Left cardiac atrium (tissue), 4 donors: ENCODE measurements at regions not wholly inside any gene's neighbourhood (a gene's known extent, or its start where the extent isn't known, plus 50 kb on each side); places are given as distances from the start of the nearest gene placed in this dataset.
"Not testable (repeated sequence)": the region's sequence is repeated elsewhere in the genome, so short reads cannot be mapped to it uniquely, and the experiment has no call there.

Source experiments
- ATAC-seq, 2 donors: fragments of 200-7000 bp; cut with Tn5 transposase; one replicate each; pipeline ENCODE4 v1.9.1; 2020; ENCODE audit warnings: mild to moderate bottlenecking in 2 of 2, moderate library complexity in 2 of 2
- DNase-seq: peaks from one replicate; pipeline ENCODE4 v3.0.0-alpha.2; 2020
- intact Hi-C, 2 donors: fragments of 100-400 bp; cut with DNase I; formaldehyde crosslinking; loops; one replicate each; pipeline versions ENCODE4 v1.14.1 to v1.15.1; 2022 to 2023
- donor health status: DM: no; HTN: yes; CAD: no.
- donor health status: DM: no; HTN: yes; CAD: no; lungs with severe emphysema.
- donor health status: DM: yes; HTN: yes; CAD: no.
- donor health status: Dilated cardiomyopathy.

DNA sequence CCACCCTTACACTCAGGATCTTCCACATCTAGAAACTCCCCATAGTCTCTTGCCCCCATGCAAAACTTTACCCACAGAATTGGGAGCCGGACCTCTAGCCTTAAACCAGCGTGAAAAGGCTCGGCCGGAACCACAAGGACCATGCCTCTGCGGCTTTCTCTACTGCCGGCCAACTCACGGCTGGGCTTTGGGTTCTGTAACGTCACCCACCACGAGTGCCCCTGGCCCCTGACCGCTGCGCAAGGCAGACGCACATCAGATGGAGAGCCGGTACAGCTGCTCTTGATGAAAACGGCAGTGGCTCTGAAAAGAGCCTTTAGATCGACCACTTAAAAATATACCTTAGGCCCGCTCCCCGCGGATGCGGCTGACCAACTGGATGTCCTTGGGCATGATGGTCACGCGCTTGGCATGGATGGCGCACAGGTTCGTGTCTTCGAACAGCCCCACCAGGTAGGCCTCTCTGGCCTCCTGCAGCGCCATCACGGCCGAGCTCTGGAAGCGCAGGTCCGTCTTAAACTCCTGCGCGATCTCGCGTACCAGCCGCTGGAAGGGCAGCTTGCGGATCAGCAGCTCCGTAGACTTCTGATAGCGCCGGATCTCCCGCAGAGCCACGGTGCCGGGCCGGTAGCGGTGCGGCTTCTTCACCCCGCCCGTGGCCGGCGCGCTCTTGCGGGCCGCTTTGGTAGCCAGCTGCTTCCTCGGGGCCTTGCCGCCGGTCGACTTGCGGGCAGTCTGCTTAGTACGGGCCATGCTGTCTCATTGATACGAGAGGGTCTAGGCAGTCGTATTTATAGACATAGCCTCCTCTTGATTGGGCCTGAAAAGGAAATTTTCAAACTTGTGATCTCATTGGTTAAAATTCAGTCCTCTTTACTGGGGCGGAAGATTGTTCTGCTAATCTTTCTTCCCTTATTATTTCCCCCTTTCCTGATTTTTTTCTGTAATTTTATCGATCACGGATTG is 66.3 kb downstream of the FAM72C start:
- DNase-seq (peak; percentile 31), ATAC-seq (peak; percentile 63 to 68)
- intact Hi-C loops = not testable (repeated sequence)

DNA sequence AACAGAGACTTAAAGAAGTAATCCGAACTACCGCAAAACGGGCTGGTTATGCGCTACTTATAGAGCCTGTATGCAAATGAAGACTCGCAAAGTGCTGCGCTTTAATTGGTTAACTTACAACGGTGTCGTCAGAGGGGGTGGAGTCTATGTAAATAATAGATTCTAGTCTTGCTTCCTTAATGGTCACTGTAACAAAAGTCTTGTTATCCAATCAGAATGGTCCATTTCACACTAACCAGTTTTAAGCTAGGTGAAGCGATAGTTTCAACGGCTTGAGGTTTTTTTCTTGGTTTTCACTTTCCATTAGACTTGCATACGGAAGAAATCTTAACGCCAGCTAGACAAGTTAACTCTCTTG is 67.2 kb downstream of the FAM72C start:
- intact Hi-C loops, DNase-seq: not testable (repeated sequence)

DNA sequence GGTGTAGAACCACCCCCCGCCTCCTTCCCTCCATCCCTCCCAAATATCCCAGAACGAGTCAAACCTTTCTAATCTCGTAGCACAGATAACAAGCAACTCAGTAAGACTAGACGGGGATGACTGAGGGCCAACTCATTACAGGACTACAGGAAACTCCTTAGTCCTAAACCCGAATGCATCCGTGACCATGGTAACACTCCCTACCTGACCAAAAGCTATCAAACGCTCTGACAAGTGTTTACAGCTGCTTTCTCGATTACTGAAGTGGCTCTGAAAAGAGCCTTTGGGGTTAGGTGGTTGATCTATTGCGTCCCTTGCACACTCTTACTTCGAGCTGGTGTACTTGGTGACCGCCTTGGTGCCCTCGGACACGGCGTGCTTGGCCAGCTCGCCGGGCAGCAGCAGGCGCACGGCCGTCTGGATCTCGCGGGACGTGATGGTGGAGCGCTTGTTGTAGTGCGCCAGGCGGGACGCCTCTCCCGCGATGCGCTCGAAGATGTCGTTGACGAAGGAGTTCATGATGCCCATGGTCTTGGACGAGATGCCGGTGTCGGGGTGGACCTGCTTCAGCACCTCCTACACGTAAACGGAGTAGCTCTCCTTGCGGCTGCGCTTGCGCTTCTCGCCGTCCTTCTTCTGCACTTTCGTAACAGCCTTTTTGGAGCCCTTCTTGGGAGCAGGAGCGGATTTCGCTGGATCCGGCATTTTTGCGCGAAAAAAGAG is 67.7 kb downstream of the FAM72C start:
- DNase-seq (peak; percentile 34), ATAC-seq (peak; percentile 28 to 60)
- intact Hi-C loops = not testable (repeated sequence)

More for the DNA sequence above, 67.2 kb downstream of the FAM72C start:
- peak; percentile 96 to 97 for ATAC-seq

DNA sequence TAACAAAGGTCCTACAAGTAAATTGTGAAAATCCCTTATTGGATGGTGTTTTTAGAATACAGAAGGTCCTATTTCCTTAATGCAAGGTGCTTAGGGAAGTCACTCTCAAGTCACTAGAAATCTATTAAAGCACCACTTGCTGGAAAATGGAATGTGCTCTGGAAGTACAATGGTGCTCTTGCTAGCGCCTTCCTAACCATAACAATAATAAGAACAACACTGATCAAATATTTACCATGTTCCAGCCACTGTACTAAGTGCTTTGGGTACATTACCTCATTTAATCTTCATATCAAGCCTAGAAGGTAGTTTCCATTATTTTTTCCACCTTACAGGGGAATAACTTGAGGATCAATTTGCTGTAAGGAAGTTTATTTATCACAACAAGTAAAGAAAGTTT is 75.4 kb downstream of the FAM72C start:
- intact Hi-C loops, ATAC-seq, DNase-seq: not testable (repeated sequence)

DNA sequence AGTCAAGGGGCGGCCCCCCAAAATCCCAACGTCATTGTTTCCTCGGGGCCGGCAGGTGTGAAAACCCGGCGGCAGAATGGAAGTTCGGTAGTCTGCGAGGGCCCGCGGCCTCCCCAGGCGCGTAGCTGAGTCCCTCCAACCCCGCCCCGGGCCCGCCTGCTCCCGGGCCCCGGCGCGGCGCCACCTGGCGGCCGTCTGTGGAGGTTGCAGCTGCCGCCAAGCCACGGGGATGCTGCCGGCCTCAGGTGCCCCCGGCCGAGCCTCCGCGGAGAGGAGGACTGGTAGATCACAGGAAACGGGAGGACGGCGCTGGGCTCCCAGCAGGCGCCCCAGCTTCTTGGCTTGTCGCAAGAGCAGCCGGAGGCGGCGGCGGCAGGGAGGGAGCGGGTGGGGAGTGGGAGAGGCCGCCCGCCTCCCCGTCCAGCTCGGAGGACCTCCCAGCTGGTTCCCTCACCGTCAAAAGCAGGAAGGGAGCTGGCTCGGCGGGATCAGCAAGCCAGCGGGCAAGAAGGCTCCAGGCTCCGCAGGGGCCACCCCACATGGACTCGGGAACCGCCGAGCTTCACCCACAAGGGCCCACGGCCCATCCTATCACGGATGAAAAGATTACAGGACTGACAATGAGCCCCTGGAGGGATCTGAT is 86.7 kb downstream of the FAM72C start:
- DNase-seq = peak; percentile 55
- peak; percentile 95 for ATAC-seq
- intact Hi-C loops = not testable (repeated sequence)

DNA sequence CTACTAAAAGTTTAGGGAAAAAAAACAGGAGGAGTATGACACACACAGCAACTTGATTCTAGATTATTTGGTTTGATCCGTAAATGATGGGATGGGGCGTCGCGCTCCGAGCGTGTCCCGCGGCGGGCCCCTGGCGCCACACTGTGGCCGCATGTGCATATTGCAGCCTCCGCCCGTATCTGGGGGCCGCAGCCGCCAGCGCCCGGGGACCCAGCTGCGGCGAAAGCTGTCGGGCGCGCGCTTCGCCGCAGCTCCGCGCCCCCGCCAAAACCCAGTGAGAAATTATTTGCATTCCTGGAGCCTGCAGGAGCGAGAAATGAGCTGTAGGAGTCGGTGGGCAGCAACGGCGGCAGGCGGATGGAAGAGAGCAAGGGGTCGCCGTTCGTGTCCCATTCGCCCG is 87.3 kb downstream of the FAM72C start:
- ATAC-seq (peak; percentile 86 to 90), DNase-seq (peak; percentile 29)
- intact Hi-C loops = not testable (repeated sequence)

DNA sequence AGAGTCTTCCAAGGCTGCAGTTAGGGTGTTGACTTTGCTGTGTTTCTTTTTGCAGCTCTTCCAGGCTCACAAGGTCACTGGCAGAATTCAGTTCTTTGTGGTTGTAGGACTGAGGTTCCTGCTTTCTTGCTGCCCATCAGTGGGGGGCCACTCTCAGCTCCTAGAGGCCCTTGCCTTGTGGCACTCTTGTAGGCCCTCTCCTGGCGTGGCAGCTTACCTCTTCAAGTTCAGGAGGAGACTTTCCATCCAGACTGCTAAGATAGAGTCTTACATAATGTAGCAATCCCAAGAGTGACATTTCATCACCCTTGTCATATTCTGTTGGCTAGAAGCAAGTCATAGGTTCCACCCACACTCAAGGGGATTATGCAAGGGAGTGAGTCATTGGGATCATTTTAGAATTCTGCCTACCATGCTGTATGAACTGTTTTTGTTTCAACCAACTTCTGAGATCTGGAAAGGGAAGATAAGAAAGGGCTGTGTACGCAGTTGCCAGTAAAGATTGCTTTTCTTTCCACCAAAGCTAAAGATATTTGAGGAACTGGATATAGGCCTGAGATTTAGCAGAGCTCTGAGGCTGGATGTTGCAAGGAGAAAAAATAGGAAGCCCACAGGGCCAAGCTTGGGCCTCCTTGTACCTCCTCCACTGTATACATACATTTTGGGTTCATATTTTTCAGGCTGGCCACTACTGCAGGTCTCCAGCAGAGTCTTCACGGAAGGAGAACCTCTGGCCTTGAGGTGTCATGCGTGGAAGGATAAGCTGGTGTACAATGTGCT is 91.8 kb downstream of the FAM72C start:
- DNase-seq (peak; percentile 17), ATAC-seq (peak; percentile 70 to 89)
- intact Hi-C loops = not testable (repeated sequence)

DNA sequence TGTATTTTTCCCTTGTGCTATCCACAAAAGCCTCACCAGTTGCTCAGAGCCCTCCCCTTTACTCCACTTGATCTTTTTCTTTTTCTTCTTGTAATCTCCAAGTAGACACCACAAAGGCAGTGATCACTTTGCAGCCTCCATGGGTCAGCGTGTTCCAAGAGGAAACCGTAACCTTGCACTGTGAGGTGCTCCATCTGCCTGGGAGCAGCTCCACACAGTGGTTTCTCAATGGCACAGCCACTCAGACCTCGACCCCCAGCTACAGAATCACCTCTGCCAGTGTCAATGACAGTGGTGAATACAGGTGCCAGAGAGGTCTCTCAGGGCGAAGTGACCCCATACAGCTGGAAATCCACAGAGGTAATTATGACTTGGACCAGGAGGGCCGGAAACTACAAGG is 95.8 kb downstream of the FAM72C start:
- ATAC-seq, intact Hi-C loops, DNase-seq: not testable (repeated sequence)

DNA sequence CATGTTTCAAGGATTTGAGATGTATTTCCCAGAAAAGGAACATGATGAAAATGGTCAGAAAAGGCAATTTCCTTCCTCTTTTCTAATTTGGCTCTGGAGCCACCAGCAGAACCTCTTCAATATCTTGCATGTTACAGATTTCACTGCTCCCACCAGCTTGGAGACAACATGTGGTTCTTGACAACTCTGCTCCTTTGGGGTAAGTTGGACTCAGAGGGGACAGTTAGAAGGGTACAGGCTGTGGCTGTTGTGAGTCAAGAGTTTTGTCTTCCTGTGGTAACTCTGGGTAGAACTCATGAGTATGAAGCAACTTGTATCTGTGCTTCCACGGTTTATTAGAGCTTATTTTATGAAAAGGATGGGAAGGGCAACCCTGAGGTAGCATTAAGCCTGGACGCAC is 97.2 kb downstream of the FAM72C start:
- DNase-seq, intact Hi-C loops, ATAC-seq: not testable (repeated sequence)

DNA sequence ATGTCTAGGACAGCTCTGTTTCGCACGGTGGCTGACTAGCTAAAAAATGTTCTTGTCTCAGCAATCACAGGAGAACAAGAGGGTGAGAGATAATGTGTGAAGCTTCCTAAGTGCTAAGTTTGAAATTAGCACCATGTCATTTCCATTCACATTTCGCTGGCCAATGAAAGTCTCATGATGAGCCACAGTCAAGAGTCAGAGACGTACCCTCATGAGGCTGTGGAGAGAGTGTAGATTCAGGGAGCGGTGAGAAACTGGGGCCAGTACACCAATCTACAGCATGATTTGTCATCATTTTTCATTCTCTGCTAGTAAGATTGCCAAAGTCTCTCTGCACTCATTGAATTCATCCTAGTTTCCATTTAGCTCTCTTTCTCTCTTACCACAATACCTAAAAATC is 98.1 kb downstream of the FAM72C start:
- DNase-seq, intact Hi-C loops, ATAC-seq: not testable (repeated sequence)

DNA sequence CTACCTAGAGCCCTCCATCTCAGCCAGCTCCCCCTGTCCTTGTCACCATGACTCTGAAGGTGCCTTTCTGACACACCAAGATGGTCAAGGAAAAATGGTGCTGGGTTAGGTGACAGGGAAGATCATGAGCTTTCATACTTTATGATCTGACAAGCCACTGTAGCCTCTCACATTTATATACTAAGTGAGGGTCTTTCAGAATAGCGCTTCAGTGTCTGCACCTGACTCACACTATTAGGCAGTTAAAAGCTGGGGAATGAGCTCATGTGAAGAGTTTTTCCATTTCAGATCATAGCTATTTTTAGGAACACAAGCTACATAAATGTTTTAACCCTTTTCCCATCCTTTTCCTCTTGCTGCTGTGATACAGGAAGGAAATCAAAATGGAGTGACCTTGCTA is 101.4 kb downstream of the FAM72C start:
- intact Hi-C loops = not testable (repeated sequence)

DNA sequence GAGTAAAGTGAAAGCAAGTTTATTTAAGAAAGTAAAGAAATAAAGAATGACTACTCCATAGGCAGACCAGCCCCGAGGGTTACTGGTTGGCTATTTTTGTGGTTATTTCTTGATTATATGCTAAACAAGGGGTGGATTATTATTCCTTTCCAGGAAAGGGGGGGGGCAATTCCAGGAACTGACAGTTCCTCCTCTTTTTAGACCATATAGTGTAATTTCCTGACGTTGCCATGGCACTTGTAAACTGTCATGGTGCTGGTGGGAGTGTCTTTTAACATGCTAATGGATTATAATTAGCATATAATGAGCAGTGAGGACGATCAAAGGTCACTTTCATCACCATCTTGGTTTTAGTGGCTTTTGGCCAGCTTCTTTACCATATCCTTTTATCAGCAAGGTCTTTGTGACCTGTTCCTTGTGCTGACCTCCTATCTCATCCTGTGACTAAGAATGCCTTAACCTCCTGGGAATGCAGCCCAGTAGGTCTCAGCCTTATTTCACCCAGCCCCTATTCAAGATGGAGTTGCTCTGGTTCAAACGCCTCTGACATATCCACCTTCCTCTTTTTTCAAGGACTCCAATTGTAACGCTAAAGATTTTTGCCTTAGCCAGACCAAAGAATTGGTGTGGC is 104.1 kb downstream of the FAM72C start:
- ATAC-seq, intact Hi-C loops, DNase-seq: not testable (repeated sequence)

More for the DNA sequence above, 101.4 kb downstream of the FAM72C start:
- not testable (repeated sequence) for DNase-seq, ATAC-seq

DNA sequence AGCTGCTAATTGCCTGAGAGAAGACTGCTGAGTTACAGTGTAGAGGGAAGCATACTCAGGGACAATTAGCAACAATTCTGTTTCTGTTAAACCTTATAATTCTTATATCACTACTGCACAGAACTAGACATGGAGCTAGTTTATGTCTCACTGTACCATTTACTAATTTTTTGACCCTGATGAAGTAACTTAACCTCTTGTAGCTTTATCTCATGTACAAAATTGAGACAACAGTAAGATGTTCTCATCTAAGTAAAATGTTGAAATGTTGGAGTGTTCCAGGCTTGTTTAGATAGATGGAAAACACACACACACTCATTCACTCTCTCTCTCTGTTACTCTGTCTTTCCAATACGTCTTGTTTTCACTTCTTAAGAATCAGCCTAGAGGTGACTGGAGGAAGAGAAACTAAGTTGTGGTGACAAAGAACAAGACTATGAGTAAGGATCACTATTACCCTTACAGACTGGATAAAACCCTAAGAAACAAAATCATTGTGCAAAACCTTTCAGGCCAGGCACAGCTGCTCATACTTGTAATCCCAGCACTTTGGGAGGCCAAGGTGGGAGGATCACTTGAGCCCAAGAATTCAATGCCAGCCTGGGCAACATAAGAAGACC is 107.8 kb downstream of the FAM72C start:
- ATAC-seq, DNase-seq, intact Hi-C loops: not testable (repeated sequence)

DNA sequence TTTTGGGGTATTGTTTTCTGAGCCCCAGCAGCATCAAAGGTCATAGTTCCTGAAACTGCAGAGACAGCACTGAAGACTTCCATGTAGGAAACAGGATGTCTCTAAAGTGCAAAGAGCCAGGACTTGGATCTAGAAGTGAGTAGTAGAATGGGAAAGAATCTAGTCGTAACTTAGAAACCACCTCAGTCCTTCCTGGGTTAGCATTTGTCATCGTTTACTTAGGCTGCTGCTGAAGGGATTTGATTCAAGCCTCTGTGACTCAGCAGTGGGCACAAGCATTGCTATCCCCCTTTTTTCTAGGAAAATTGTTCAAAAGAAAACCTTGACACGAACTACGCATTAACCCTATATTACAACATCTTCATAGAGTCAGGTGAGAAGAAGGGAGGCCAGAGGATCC is 109.1 kb downstream of the FAM72C start:
- ATAC-seq, intact Hi-C loops: not testable (repeated sequence)

DNA sequence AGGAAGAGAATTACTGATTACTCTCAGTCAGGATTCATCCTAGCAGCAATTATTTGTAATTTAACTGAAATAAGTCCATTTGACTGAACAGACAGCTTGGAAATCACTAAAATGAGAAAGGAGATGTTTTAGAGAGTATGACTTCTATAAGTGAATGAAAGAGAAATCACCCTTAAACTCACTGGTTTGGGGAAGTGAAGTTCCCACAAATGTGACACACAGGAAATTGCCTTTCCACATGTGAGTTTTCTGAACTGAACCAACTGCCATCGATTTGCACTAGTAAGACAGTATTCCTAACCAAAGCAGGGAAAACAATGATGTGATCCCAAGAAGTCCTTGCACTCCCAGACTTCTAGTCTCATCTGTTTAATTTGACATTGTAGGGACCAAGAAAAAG is 110.5 kb downstream of the FAM72C start:
- ATAC-seq, intact Hi-C loops, DNase-seq: not testable (repeated sequence)

More for the DNA sequence above, 109.1 kb downstream of the FAM72C start:
- DNase-seq = not testable (repeated sequence)

DNA sequence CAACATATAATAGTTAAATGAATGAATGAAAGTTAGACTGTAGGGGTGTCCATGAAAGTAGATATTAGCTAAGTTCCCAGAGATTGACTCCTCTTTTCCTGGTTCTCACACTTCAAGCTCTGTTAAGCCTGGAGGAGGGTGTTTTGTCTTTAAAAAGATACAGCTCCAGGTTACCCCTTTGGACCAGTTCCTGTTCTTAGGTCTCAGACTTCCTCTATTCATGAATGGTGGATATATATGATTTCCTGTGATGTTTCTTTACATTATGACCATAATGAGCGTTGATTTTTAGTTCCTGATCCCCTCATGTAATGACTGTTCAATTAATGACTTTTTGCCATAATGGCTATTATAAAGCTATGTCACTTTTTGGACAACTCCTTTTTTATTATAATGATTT is 115.9 kb downstream of the FAM72C start:
- intact Hi-C loops, ATAC-seq, DNase-seq: not testable (repeated sequence)

DNA sequence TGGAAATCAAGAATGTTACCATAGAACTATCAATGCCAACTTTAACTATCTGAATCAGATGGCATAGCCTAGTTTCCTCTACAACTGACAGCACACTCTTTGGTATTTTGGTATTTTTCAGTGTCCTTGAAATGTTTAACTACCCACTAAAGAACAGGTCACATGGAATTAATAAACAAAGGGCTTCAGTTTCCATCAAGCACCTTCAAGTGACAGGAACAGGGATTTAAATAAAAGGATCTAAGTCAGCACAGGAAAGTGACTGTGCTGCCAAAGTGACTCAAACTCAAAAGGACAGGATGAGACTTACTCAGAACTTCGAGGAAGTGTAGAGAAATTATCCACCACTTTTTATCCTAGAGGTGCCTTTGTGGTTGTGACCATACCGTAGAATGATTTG is 117.7 kb downstream of the FAM72C start:
- ATAC-seq = not testable (repeated sequence)

DNA sequence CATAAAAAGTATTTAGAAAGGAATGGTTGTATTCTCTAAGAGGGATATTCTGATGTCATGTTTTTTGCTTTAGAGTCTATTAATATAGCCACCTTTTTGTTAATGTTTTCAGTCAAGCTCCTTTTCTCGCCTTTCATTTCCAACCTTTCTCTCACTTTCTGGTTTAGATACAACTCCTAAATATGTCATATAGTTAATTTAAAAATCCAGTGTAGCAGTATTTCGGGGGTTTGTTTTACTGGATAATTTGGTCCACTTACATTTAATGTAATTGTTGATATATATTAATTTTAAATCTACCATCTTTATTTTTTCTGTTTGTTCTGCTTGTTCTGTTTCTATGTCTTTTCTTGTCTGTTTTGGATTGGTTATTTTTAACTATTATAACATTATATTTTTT is 121.1 kb downstream of the FAM72C start:
- intact Hi-C loops, DNase-seq, ATAC-seq: not testable (repeated sequence)

More for the DNA sequence above, 117.7 kb downstream of the FAM72C start:
- intact Hi-C loops, DNase-seq: not testable (repeated sequence)
